ENCODE measurements at regions not wholly inside any gene's neighbourhood (a gene's known extent, or its start where the extent isn't known, plus 50 kb on each side); places are given as distances from the start of the nearest gene placed in this dataset.
"Not testable (repeated sequence)": the region's sequence is repeated elsewhere in the genome, so short reads cannot be mapped to it uniquely, and the experiment has no call there.

GRCh38 chr15:66963710-66964109 lies 101.7 kb upstream of the SMAD3 start:
- DNase-seq (ENCODE audit: low read depth in 2 of 2), result no peak

GRCh38 chr15:66964111-66964738 lies 101.2 kb upstream of the SMAD3 start:
- no peak for DNase-seq (ENCODE audit: low read depth in 2 of 2)

DNA sequence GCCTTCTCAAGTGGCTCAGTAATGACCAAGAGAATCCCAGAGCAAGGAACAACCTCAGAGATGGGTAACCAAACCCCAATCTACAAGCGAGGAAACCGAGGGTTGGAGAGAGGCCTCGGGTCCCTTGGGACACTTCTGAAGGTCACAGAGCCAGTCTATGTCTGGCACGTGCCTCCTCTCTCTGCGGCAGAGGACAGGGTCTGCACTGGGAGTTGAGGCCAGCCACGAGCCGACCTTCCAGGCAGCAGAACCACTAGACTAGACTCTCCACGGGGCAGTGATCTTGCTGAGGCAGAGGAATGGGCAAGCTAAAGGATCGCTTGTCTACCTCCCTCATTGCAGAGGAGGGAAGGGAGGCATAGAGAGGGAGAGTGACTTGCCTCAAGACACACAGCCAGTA lies 100.6 kb upstream of the SMAD3 start:
- no peak for DNase-seq (ENCODE audit: low read depth in 2 of 2)

- no peak for DNase-seq (ENCODE audit: low read depth in 2 of 2)
These were observed 100.1 kb upstream of the SMAD3 start for GRCh38 chr15:66965201-66965900.

GRCh38 chr15:66966256-66966655 lies 99.1 kb upstream of the SMAD3 start:
- DNase-seq (ENCODE audit: low read depth in 2 of 2), result no peak

DNA sequence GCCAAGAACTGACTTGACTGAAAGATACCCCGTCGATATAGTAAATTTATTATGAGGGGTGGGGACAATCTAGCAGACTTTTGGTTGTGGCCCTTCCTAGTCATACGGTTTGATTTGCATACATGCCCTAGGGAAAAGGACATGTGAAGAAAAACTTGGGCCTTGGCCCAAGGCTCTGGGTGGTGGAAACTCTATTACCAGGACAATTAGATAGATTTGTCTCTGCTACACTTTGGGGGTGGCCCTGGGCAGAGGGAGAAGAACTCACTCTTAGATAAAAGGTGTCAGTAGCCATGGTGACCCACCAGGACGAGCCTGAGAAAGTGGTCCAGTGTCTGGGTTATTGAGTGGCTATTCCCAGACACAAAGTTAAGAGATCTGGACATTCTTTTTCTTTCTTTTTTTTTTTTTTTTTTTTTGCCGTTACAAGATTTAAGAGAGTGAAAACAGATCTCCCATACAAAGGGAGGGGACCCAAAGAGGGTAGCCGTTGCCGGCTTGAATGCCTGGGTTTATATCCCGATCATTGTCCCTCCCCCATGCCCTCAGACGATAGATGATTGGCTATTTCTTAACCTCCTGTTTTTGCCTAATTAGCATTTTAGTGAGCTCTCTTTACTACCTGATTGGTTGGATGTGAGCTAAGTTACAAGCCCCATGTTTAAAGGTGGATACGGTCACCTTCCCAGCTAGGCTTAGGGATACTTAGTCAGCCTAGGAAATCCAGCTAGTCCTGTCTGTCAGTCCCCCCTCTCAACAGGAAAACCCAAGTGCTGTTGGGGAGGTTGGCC lies 96.4 kb upstream of the SMAD3 start:
- no peak for DNase-seq (ENCODE audit: low read depth in 2 of 2)

DNA sequence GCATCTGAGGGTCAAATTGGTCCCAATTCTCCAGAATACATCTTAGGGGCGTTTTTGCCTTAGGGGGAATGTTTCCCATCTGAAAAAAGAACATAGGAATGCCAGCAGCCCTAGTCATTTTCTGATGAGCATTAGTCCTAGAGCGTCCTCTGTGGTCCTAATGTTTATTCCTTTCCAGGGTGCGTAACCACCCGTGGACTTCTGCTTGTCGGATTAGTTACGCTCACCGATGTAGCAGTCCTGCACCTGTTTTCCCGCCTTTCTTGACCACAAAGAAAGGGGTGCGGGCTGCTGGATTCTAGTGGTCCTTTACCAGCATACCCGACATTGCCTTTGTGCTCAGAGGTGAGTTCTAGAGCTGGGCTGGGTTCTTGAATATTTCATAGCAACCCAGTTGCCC lies 91.3 kb upstream of the SMAD3 start:
- not testable (repeated sequence) for DNase-seq (ENCODE audit: low read depth in 2 of 2)

GRCh38 chr15:66976106-66976640 lies 89.2 kb upstream of the SMAD3 start:
- not testable (repeated sequence) for DNase-seq (ENCODE audit: low read depth in 2 of 2)

DNA sequence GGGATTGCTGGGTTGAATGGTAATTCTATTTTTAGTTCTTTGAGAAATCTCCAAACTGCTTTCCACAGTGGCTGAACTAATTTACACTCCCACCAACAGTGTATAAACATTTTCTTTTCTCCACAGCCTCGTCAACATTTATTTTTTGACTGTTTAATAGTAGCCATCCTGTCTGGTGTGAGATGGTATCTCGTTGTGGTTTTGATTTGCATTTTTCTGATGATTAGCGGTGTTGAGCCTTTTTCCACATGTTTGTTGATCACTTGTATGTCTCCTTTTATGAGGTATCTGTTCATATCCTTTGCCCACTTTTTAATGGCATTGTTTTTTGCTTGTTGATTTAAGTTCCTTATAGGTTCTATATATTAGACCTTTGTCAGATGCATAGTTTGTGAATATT lies 85.1 kb upstream of the SMAD3 start:
- not testable (repeated sequence) for DNase-seq (ENCODE audit: low read depth in 2 of 2)

DNA sequence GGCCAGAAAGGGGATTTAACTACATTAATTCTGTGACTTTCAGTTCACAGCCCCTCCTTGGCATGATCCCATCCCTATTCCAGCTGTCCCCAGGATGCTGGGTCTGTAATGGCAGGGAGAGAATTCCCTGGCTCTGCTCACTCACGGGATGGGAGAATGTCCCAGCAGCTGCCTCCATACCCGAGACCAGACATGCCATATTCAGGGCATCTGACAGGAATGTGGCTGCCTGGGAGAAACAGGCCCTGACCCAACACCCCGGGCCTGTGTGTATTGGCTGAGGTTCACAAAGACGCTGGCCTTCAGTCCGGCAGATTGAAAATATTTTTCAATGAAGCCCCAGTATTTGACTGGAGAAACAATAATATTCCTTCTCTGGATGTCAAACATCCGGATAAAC lies 83.6 kb upstream of the SMAD3 start:
- DNase-seq (ENCODE audit: low read depth in 2 of 2), result no peak

DNA sequence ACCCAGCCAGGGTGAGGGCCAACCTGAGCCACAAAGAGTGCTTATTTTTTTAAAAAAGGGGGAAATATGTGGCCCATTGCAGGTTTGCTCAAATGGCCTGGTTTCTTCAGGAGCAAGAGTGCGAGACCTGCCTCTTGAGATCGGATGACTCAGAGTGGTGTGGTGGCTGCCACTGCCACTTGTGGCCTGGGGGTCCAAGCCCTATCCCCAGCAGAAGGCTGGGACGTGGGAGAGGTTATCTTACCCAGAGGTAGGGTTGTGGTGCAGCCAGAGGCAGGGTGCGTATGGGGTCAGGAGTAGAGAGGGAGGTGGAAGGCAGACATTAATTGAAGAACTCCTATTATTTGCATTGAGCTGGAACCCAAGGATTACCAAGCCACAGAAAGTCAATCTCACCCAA lies 83.2 kb upstream of the SMAD3 start:
- DNase-seq (ENCODE audit: low read depth in 2 of 2), result no peak

- no peak for DNase-seq (ENCODE audit: low read depth in 2 of 2)
These were observed 82.6 kb upstream of the SMAD3 start for GRCh38 chr15:66982816-66983215.

DNA sequence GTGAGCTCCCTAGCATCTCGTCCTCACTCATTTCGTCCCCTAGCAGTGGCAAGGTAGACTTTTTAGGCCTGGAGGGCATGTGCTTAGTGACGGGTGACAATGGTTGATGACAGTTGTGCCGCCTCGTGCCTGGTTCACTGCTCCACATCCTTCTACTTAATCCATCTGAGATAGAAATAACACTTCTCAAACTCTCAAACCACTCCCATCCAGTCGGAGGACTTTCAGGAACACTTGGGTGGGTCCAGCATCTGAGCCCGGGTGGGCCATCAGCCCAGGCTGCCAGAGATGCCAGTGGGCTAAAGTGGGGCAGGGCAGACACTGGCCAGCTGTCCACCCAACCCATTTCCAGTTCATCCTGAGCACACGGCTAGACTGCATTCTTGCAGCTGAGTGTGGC lies 79.7 kb upstream of the SMAD3 start:
- DNase-seq (ENCODE audit: low read depth in 2 of 2), result no peak

- DNase-seq (ENCODE audit: low read depth in 2 of 2), result no peak
These were observed 78.5 kb upstream of the SMAD3 start for GRCh38 chr15:66986951-66987350.

DNA sequence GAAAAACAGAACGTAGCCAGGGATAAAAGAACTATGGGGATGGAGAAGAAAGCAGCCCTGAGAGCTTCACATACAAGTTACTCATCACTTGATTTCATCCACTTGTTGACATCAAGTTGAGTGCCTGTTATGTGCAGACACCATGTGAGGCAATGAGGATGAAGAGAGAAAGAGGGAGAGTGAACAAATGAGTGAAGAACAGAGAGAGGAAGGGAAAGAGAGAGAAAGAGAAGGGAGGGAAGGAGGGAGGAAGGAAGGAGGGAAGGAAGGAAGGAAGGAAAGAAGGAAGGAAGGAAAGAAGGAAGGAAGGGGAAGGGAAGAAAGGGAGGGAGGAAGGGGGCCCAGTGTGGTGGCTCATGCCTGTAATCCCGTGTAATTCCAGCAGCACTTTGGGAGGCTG lies 72.3 kb upstream of the SMAD3 start:
- no peak for DNase-seq (ENCODE audit: low read depth in 2 of 2)

GRCh38 chr15:66993874-66994696 lies 71.3 kb upstream of the SMAD3 start:
- DNase-seq (ENCODE audit: low read depth in 2 of 2), result no peak

DNA sequence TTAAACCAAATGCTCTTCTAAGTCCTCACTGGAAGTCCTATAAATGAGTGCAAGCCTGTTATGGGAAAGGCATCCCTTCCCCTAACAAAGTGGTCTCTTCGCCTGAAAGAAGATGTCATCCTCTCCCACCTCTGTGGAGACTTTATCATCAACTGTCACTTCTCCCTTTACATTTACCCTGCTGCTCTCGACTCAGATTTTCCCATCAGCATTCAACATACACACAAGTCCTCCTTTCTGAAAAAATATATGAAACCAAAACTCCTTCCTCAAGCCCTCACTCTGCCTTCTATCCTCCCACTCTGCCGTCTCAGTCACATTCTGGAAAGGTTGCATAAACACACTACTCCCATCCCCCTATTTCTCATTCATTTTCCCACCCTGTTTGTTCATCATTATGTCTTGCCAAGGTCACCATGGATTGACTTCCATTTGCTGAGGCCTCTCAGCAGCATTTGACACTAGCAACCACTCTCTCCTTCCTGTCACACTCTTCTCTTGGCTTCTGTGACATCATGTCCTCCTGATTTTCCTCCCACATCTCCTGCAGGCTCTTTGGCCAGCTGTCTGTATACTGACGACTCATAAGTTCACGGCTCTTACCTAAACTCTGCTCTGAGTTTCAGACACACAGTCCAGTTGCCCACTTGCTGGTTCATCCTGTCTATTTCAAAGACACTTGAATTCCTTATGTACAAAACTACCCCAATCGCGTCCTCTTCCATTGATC lies 70.3 kb upstream of the SMAD3 start:
- DNase-seq (ENCODE audit: low read depth in 2 of 2), result no peak

DNA sequence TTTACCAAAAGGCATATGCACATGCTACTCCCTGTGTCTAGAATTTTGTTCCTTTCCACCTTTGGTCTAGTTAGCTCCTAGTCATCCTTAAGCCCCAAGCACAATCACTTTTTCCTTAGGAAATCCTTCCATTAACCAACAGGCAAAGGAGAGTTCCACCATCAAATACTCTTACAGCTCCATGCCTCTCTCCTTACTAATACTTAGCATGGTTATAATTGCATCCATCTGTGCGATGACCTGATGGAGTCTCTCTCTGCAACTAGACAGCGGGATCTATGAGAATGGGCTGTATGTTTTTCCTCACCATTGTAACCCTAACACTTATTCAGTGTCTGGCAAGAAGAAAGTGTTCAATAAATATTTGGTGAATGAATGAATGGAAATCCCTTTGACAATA lies 69.3 kb upstream of the SMAD3 start:
- no peak for DNase-seq (ENCODE audit: low read depth in 2 of 2)

DNA sequence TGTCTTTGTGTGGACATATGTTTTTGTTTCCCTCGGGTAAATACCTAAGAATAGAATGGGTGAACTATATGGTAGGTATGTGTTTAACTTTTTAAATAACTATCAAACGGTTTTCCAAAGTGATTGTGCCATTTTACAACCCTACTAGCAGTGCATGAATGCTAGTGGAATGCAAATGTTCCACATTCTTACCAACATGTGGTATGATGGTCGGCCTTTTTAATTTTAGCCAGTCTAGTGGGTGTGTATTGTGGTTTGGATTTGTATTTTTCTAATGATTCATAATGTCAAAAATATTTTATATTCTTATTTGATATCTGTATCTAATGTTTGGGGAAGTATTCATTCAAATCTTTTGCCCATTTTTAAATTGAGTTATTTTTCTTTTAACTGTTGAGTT lies 68.2 kb upstream of the SMAD3 start:
- no peak for DNase-seq (ENCODE audit: low read depth in 2 of 2)

DNA sequence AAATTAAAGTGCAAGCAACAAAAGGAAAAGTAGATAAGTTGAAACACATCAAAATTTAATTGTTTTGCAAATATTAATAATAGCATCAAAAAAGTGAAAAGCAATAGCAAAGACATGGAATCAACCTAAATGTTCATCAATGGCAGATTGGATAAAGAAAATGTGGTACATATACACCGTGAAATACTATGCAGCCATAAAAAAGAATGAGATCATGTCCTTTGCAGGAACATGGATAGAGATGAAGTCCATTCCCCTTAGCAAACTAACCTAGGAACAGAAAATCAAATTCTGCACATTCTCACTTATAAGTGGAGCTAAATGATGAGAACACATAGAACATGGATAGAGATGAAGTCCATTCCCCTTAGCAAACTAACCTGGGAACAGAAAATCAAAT lies 67.2 kb upstream of the SMAD3 start:
- DNase-seq (ENCODE audit: low read depth in 2 of 2), result not testable (repeated sequence)
